Skin of body (tissue), 1 donor: ENCODE measurements at regions not wholly inside any gene's neighbourhood (a gene's known extent, or its start where the extent isn't known, plus 50 kb on each side); places are given as distances from the start of the nearest gene placed in this dataset.
"Not testable (repeated sequence)": the region's sequence is repeated elsewhere in the genome, so short reads cannot be mapped to it uniquely, and the experiment has no call there.

Source experiments
- DNase-seq: peaks from one replicate; lab custom pipeline; 2025; lab: John Stamatoyannopoulos, UW

GRCh38 chr11:71129624-71130023, 122.8 kb downstream of the SHANK2 start:
- no peak for DNase-seq

- DNase-seq: no peak
Observed at GRCh38 chr11:71127806-71128205, 124.6 kb downstream of the SHANK2 start.

- DNase-seq: not testable (repeated sequence)
Observed at GRCh38 chr11:71126401-71126800, 126.0 kb downstream of the SHANK2 start.

GRCh38 chr11:71125150-71125549, 127.2 kb downstream of the SHANK2 start:
- DNase-seq: no peak

- DNase-seq: no peak
Observed at GRCh38 chr11:71124127-71124526, 128.2 kb downstream of the SHANK2 start.

GRCh38 chr11:71120471-71120896, 131.9 kb downstream of the SHANK2 start:
- DNase-seq: no peak

GRCh38 chr11:71119656-71120269, 132.6 kb downstream of the SHANK2 start:
- no peak for DNase-seq

- no peak for DNase-seq
Observed at GRCh38 chr11:71118671-71119250, 133.6 kb downstream of the SHANK2 start.

- DNase-seq: no peak
Observed at GRCh38 chr11:71117311-71117710, 135.1 kb downstream of the SHANK2 start.

- no peak for DNase-seq
Observed at GRCh38 chr11:71116693-71117040, 135.7 kb downstream of the SHANK2 start.

- DNase-seq: no peak
Observed at GRCh38 chr11:71115770-71116692, 136.3 kb downstream of the SHANK2 start.

GRCh38 chr11:71114124-71114851, 138.1 kb downstream of the SHANK2 start:
- DNase-seq: no peak

GRCh38 chr11:71112990-71113389, 139.4 kb downstream of the SHANK2 start:
- DNase-seq: no peak

- DNase-seq: no peak
Observed at GRCh38 chr11:71112454-71112853, 139.9 kb downstream of the SHANK2 start.

GRCh38 chr11:71109586-71109985, 142.8 kb downstream of the SHANK2 start:
- DNase-seq: no peak

GRCh38 chr11:71109186-71109585, 143.2 kb downstream of the SHANK2 start:
- DNase-seq: no peak

GRCh38 chr11:71108013-71108865, 144.1 kb downstream of the SHANK2 start:
- no peak for DNase-seq

- DNase-seq: no peak
Observed at GRCh38 chr11:71106671-71107070, 145.7 kb downstream of the SHANK2 start.

- DNase-seq: no peak
Observed at GRCh38 chr11:71103266-71103665, 149.1 kb downstream of the SHANK2 start.

GRCh38 chr11:71102251-71102995, 150.0 kb downstream of the SHANK2 start:
- DNase-seq: no peak
